Small intestine (tissue), 7 donors: ENCODE measurements at regions not wholly inside any gene's neighbourhood (a gene's known extent, or its start where the extent isn't known, plus 50 kb on each side); places are given as distances from the start of the nearest gene placed in this dataset.

Source experiments
- DNase-seq, 2 donors: peaks; one replicate each; pipeline versions ENCODE4 v3.0.0 to v3.0.0-alpha.2; 2013
- FAIRE-seq: peaks from 2 replicates; lab custom pipeline; 2012; peaks lifted over from hg19 to GRCh38; lab: Jason Lieb, UNC
- H3K27ac ChIP-seq, 3 donors: one replicate each; pipeline ENCODE4 v1.5.1; 2013; ENCODE audit warnings: low read length in 2 of 3, mild to moderate bottlenecking in 2 of 3, control low read depth in 1 of 3, inconsistent platforms in 1 of 3, low read depth in 1 of 3, moderate library complexity in 1 of 3
- H3K27me3 ChIP-seq, 3 donors: one replicate each; pipeline ENCODE4 v1.6.1; 2013; ENCODE audit warnings: low read length in 3 of 3, inconsistent platforms in 1 of 3; ENCODE audit not compliant: control insufficient read depth in 3 of 3, insufficient read depth in 3 of 3
- H3K36me3 ChIP-seq, 3 donors: one replicate each; pipeline ENCODE4 v1.6.1; 2013; ENCODE audit warnings: low read length in 3 of 3, inconsistent platforms in 1 of 3, low read depth in 1 of 3, mild to moderate bottlenecking in 1 of 3, moderate library complexity in 1 of 3; ENCODE audit not compliant: control insufficient read depth in 3 of 3, insufficient read depth in 2 of 3
- H3K4me1 ChIP-seq, 3 donors: one replicate each; pipeline ENCODE4 v1.6.1; 2013; ENCODE audit warnings: low read length in 2 of 3, inconsistent platforms in 1 of 3, low read depth in 1 of 3, mild to moderate bottlenecking in 1 of 3, moderate library complexity in 1 of 3; ENCODE audit not compliant: control insufficient read depth in 3 of 3, insufficient read depth in 2 of 3
- H3K4me3 ChIP-seq, 3 donors: one replicate each; pipeline ENCODE4 v1.5.1; 2013; ENCODE audit warnings: low read length in 3 of 3, control low read depth in 1 of 3, inconsistent platforms in 1 of 3, low read depth in 1 of 3, mild to moderate bottlenecking in 1 of 3, moderate library complexity in 1 of 3
- H3K9me3 ChIP-seq, 2 donors: one replicate each; pipeline ENCODE4 v1.6.1; 2013; ENCODE audit warnings: low read depth in 1 of 2, low read length in 1 of 2; ENCODE audit not compliant: control insufficient read depth in 2 of 2, insufficient read depth in 1 of 2
- WGBS, 3 donors: extraction: QIAGEN DNeasy Blood & Tissue Kit; methylation state at CpG; one replicate each; pipeline ENCODE4 v1.1.7; 2013; 5-methylcytosine and 5-hydroxymethylcytosine counted together
- donor health status: healthy with polysubstance abuse.
- donor health status: control.
- donor health status: control.
- donor health status: Bipolar disorder and iron deficiency.
- donor health status: healthy.

- 32 to 75% (median 51%) methylated on average over 5 of the region's 5 CpGs for WGBS, 3 donors
- no peak overlapping the region for H3K4me3 ChIP-seq
- FAIRE-seq (no peak), DNase-seq (peak; percentile 24 to 28)
- no peaks in the 10 kb centered on the region for H3K9me3 ChIP-seq
- no peaks in the 10 kb centered on the region for H3K36me3 ChIP-seq
- H3K27ac ChIP-seq, result no peak overlapping the region
- H3K4me1 ChIP-seq, result no peaks in the 10 kb centered on the region
- no peaks in the 10 kb centered on the region for H3K27me3 ChIP-seq
Observed at GRCh38 chr6:14966906-14967711, 278.8 kb upstream of the JARID2 start.

DNA sequence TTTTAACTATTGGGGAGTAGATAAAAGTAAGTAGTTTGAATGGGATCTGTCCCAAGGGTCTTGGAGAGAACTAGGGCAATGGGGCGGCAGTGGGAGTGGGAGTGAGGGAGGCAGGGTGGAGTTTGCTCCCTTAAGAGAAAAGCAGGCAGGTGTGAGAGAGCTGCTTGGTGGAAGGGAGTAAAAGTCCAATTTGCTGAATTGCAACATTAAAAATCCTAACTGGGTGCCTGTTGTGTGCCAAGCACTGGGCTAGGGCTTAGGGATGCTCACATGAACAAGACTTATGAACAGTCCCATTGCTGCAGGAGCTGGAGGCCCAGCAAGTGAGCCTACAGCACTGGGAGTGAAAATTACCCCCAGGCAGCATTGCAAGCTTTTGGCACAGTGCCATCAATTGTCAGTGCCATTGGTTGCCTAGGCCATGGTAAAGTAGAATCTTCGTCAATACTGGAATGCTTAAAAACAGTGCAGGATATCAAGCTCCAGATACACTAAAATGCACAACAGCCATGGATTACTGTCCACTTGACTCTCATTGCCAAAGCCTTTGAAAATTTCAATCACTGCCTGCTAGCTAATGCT is 277.7 kb upstream of the JARID2 start:
- Histone ChIP-seq H3K36me3 (no peaks in the 10 kb centered on the region), H3K27ac (no peak overlapping the region), H3K27me3 (no peaks in the 10 kb centered on the region), H3K4me1 (no peaks in the 10 kb centered on the region), H3K4me3 (no peak overlapping the region), H3K9me3 (no peaks in the 10 kb centered on the region)
- FAIRE-seq (no peak), DNase-seq (peak; percentile 30 to 46)
- WGBS, 3 donors, result 32 to 72% (median 71%) methylated on average over 2 of the region's 2 CpGs

- no peaks in the 10 kb centered on the region for H3K9me3 ChIP-seq
- no peak overlapping the region for H3K4me3 ChIP-seq
- no peak for FAIRE-seq
Observed at GRCh38 chr6:14969126-14969525, 276.7 kb upstream of the JARID2 start.

DNA sequence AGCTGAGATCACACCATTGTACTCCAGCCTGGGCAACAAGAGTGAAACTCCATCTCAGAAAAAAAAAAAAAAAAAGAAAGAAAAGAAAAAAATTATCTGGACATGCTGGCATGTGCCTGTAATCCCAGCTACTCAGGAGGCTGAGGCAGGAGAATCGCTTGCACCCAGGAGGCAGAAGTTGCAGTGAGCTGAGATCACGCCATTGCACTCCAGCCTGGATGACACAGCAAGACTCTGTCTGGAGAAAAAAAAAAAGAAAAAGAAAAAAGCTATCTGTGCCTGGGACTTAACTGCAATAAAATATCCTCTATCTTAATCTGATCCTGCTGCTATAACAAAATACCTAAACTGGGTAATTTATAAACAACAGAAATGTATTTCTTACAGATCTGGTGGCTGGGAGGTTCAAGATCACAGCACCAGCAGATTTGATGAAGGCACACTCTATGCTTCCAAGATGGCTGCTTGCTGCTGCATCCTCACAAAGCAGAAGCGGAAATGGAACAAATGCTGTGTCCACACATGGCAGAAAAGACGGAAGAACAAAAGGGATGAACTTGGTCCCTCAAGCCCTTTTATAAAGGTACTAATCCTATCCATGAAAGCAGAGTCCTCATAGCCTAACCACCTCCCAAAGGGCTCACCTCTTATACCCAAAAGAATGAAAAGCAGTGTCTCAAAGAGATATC is 273.3 kb upstream of the JARID2 start:
- Histone ChIP-seq H3K4me1 (no peaks in the 10 kb centered on the region), H3K9me3 (no peaks in the 10 kb centered on the region), H3K4me3 (no peak overlapping the region), H3K36me3 (no peaks in the 10 kb centered on the region), H3K27ac (no peak overlapping the region), H3K27me3 (no peaks in the 10 kb centered on the region)
- 85 to 98% (median 94%) methylated on average over 4 of the region's 4 CpGs for WGBS, 3 donors
- no peak for FAIRE-seq
- DNase-seq, result no peak

More at GRCh38 chr6:14969126-14969525, 276.7 kb upstream of the JARID2 start:
- no peak for DNase-seq
- Histone ChIP-seq H3K27me3 (no peaks in the 10 kb centered on the region), H3K36me3 (no peaks in the 10 kb centered on the region), H3K27ac (no peak overlapping the region), H3K4me1 (no peaks in the 10 kb centered on the region)

- no peaks in the 10 kb centered on the region for H3K9me3 ChIP-seq
- H3K4me1 ChIP-seq, result no peaks in the 10 kb centered on the region
- 95 to 100% (median 95%) methylated on average over 1 of the region's 1 CpG for WGBS, 3 donors
- H3K27me3 ChIP-seq, result no peaks in the 10 kb centered on the region
- H3K4me3 ChIP-seq, result no peak overlapping the region
- H3K36me3 ChIP-seq, result no peaks in the 10 kb centered on the region
- no peak overlapping the region for H3K27ac ChIP-seq
- DNase-seq (no peak), FAIRE-seq (no peak)
Observed at GRCh38 chr6:14974372-14974771, 271.5 kb upstream of the JARID2 start.

GRCh38 chr6:14974792-14975470 is 270.9 kb upstream of the JARID2 start:
- no peaks in the 10 kb centered on the region for H3K4me1 ChIP-seq
- no peaks in the 10 kb centered on the region for H3K9me3 ChIP-seq
- no peak overlapping the region for H3K4me3 ChIP-seq
- H3K36me3 ChIP-seq, result no peaks in the 10 kb centered on the region
- FAIRE-seq (no peak), DNase-seq (no peak)
- WGBS, 3 donors, result 73 to 95% (median 83%) methylated on average over 4 of the region's 4 CpGs
- H3K27ac ChIP-seq, result no peak overlapping the region
- H3K27me3 ChIP-seq, result no peaks in the 10 kb centered on the region

GRCh38 chr6:14975471-14975817 is 270.4 kb upstream of the JARID2 start:
- no peaks in the 10 kb centered on the region for H3K4me1 ChIP-seq
- H3K27me3 ChIP-seq, result no peaks in the 10 kb centered on the region
- H3K9me3 ChIP-seq, result no peaks in the 10 kb centered on the region
- H3K36me3 ChIP-seq, result no peaks in the 10 kb centered on the region
- H3K4me3 ChIP-seq, result no peak overlapping the region
- FAIRE-seq (no peak), DNase-seq (peak; percentile 21 to 28)
- WGBS, 3 donors, result 37 to 50% (median 49%) methylated on average over 4 of the region's 4 CpGs
- H3K27ac ChIP-seq, result no peak overlapping the region

DNA sequence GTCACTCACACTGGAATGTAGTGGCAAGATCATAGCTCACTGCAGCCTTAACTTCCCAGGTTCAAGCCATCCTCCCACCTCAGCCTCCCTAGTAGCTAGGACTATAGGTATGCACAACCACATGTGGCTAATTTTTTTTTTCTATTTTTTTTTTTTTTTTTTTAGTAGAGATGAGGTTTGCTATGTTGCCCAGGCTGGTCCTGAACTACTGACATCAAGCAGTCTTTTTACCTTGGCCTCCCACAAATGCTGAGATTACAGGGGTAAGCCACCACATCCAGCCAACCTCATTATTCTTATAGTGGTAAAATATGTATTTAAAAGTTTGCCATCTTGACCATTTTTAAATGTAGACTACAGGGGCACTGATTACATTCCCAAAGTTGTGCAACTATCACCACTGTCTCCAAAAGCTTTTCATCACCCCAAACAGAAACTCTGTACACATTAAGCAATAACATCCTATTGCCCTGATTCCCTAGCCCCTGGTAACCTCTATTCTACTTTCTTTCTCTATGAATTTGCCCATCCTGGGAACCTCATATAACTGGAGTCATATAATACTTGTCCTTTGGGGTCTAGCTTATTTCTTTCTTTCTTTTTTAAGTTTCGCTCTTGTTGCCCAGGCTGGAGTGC is 268.0 kb upstream of the JARID2 start:
- FAIRE-seq, result no peak
- Histone ChIP-seq H3K27me3 (peaks cover 0 to 1% (median 0%) of the 10 kb centered on the region in 3 donors), H3K4me3 (no peak overlapping the region), H3K36me3 (no peaks in the 10 kb centered on the region), H3K9me3 (no peaks in the 10 kb centered on the region), H3K4me1 (no peaks in the 10 kb centered on the region), H3K27ac (no peak overlapping the region)
- no peak for DNase-seq
- WGBS, 3 donors, result 79 to 100% (median 93%) methylated on average over 1 of the region's 1 CpG
